SU-DHL-6 (cell line): ENCODE measurements at regions not wholly inside any gene's neighbourhood (a gene's known extent, or its start where the extent isn't known, plus 50 kb on each side); places are given as distances from the start of the nearest gene placed in this dataset.

Experiments
- H2AFZ ChIP-seq: fragments of 200-600 bp; sonication (generic); 2 replicates; pipeline ENCODE4 v1.6.1; 2014; ENCODE audit warnings: low read depth, mild to moderate bottlenecking, moderate library complexity, mixed read lengths, antibody characterized with exemption, low read length; ENCODE audit not compliant: severe bottlenecking
- H3F3A ChIP-seq: fragments of 200-600 bp; shearing (Covaris generic); 2 replicates; pipeline ENCODE4 v1.6.0; 2016; ENCODE audit warnings: antibody characterized with exemption, mild to moderate bottlenecking; ENCODE audit not compliant: insufficient read depth
- H3K27ac ChIP-seq: fragments of 200-600 bp; sonication (generic); 2 replicates; pipeline ENCODE4 v1.5.1; 2016; ENCODE audit warnings: low read depth, mild to moderate bottlenecking, low read length, moderate library complexity, mixed read lengths
- H3K27me3 ChIP-seq: fragments of 200-600 bp; sonication (generic), shearing (Covaris generic); 2 replicates; pipeline ENCODE4 v1.6.0; 2014; ENCODE audit warnings: mild to moderate bottlenecking, low read length
- H3K36me3 ChIP-seq: fragments of 200-600 bp; sonication (generic); 2 replicates; pipeline ENCODE4 v1.6.1; 2014; ENCODE audit warnings: mild to moderate bottlenecking, low read length, mixed read lengths
- H3K4me2 ChIP-seq: fragments of 300-600, 200-600 bp; shearing (Covaris generic), sonication (generic); 2 replicates; pipeline ENCODE4 v1.6.0; 2014; ENCODE audit warnings: low read length, low read depth, mild to moderate bottlenecking; ENCODE audit not compliant: poor library complexity, severe bottlenecking
- H3K4me3 ChIP-seq: fragments of 200-600 bp; sonication (generic); 2 replicates; pipeline ENCODE4 v1.5.1; 2014; ENCODE audit warnings: antibody characterized with exemption, low read length, mild to moderate bottlenecking, mixed read lengths; ENCODE audit not compliant: insufficient read depth, poor library complexity, severe bottlenecking
- H3K79me2 ChIP-seq: fragments of 200-600 bp; sonication (generic); 2 replicates; pipeline ENCODE4 v1.6.1; 2014; ENCODE audit warnings: mild to moderate bottlenecking, low read length, moderate library complexity; ENCODE audit not compliant: insufficient read depth
- H3K9ac ChIP-seq: fragments of 200-600 bp; sonication (generic); 2 replicates; pipeline ENCODE4 v1.7.0; 2014; ENCODE audit warnings: mild to moderate bottlenecking, low read length
- H3K9me2 ChIP-seq: fragments of 200-600 bp; sonication (generic); replicated peaks from 2 replicates; pipeline ENCODE4 v1.6.1; 2014; ENCODE audit warnings: low read length; ENCODE audit not compliant: insufficient read depth
- H3K9me3 ChIP-seq: fragments of 200-600 bp; sonication (generic); 2 replicates; pipeline ENCODE4 v1.6.1; 2014; ENCODE audit warnings: low read length, mixed read lengths; ENCODE audit not compliant: insufficient read depth
- H4K20me1 ChIP-seq: fragments of 200-600 bp; sonication (generic); 2 replicates; pipeline ENCODE4 v1.6.1; 2014; ENCODE audit warnings: low read depth, mild to moderate bottlenecking, antibody characterized with exemption, low read length, moderate library complexity, mixed read lengths
- EZH2phosphoT487 ChIP-seq: fragments of 200-600 bp; sonication (generic), shearing (Covaris generic); conservative IDR thresholded peaks from 2 replicates; pipeline ENCODE4 v1.6.1; 2018; ENCODE audit warnings: mild to moderate bottlenecking, antibody characterized with exemption, low read length, moderate library complexity, mixed read lengths
- TF ChIP-seq, protein P1 (sequence below): fragments of 200-600 bp; sonication (generic); IDR thresholded peaks from one replicate; pipeline ENCODE4 v1.5.1; 2017; ENCODE audit warnings: antibody characterized with exemption, mild to moderate bottlenecking, low read length, moderate library complexity; ENCODE audit not compliant: insufficient read depth, poor library complexity, severe bottlenecking

DNA sequence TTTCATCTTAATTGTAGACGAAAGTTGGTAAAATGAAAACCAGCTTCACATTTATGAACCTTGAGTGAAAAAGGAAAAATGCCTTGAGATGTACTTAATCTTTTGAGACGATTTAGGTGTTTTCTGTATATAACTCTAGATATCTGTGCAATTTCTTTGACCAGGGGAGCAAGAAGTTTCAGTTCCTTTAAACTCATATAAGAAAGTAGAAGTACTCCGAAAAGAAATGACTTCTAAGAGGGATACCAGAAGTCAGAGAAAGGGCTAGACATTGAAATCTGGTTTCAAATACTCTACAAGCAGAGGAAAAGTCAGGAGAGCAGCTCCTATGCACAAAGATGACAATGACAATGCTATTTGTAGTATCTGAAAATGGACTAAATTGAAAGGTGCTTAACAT, 303.7 kb downstream of the BAMBI start:
- no peak overlapping the region for H3K4me3 ChIP-seq
- H3K4me2 ChIP-seq, result no peak overlapping the region
- no peak overlapping the region for H3K9ac ChIP-seq
- H4K20me1 ChIP-seq, result no peaks in the 10 kb centered on the region
- TF ChIP-seq EZH2phosphoT487, result no peak
- TF ChIP-seq, protein P1, sequence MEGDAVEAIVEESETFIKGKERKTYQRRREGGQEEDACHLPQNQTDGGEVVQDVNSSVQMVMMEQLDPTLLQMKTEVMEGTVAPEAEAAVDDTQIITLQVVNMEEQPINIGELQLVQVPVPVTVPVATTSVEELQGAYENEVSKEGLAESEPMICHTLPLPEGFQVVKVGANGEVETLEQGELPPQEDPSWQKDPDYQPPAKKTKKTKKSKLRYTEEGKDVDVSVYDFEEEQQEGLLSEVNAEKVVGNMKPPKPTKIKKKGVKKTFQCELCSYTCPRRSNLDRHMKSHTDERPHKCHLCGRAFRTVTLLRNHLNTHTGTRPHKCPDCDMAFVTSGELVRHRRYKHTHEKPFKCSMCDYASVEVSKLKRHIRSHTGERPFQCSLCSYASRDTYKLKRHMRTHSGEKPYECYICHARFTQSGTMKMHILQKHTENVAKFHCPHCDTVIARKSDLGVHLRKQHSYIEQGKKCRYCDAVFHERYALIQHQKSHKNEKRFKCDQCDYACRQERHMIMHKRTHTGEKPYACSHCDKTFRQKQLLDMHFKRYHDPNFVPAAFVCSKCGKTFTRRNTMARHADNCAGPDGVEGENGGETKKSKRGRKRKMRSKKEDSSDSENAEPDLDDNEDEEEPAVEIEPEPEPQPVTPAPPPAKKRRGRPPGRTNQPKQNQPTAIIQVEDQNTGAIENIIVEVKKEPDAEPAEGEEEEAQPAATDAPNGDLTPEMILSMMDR, result no peak
- H2AFZ ChIP-seq, result no peak overlapping the region
- H3K79me2 ChIP-seq, result no peaks in the 10 kb centered on the region
- no peaks in the 10 kb centered on the region for H3K9me3 ChIP-seq
- no peaks in the 10 kb centered on the region for H3F3A ChIP-seq
- no peaks in the 10 kb centered on the region for H3K36me3 ChIP-seq
- H3K27ac ChIP-seq, result no peak overlapping the region
- no peaks in the 10 kb centered on the region for H3K9me2 ChIP-seq
- H3K27me3 ChIP-seq, result no peaks in the 10 kb centered on the region

DNA sequence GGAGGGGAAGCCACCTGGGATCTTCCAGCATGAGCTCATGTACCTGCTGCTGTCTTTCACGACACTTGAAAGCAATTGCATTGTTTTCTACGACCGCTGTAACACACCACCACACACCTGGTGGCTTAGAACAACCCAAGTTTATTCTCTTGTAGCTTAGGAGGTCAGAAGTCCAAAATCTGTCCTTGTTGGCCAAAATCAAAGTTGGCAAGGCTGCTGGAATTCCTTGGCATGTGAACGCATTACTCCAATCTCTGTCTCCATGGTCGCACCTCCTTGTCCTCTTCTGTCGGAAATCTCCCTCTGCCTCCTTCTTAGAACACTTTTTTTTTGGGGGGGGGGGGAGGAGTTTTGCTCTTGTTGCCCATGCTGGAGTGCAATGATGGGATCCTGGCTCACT, 305.7 kb downstream of the BAMBI start:
- no peaks in the 10 kb centered on the region for H3F3A ChIP-seq
- no peak overlapping the region for H3K9ac ChIP-seq
- no peak overlapping the region for H3K4me2 ChIP-seq
- H2AFZ ChIP-seq, result no peak overlapping the region
- no peak for TF ChIP-seq EZH2phosphoT487
- TF ChIP-seq, protein P1, result no peak
- no peaks in the 10 kb centered on the region for H4K20me1 ChIP-seq
- H3K9me2 ChIP-seq, result no peaks in the 10 kb centered on the region
- no peak overlapping the region for H3K4me3 ChIP-seq
- no peaks in the 10 kb centered on the region for H3K36me3 ChIP-seq
- H3K27me3 ChIP-seq, result no peaks in the 10 kb centered on the region
- no peaks in the 10 kb centered on the region for H3K79me2 ChIP-seq
- H3K9me3 ChIP-seq, result no peaks in the 10 kb centered on the region
- no peak overlapping the region for H3K27ac ChIP-seq

DNA sequence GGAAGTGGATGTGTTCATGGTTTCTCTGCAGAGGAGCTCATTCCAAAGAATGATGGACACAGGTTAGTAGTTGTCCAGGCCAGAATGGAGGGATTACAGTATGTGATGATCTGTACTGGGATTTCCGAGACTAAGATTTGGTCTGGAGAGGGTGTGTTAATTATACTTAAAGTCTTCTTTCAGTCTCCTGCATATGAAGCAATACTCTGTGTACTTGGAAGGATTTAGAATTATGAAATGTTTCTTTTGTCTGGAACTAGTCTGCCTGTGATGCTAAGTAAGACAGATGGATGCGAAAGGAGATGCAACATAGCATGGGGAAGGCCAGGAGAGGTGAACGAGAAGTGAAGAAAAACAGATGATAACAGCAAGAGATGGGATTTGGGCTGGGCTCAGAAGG, 305.1 kb upstream of the LYZL1 start:
- no peaks in the 10 kb centered on the region for H3K79me2 ChIP-seq
- no peak overlapping the region for H3K9ac ChIP-seq
- no peaks in the 10 kb centered on the region for H4K20me1 ChIP-seq
- no peaks in the 10 kb centered on the region for H3K9me3 ChIP-seq
- no peaks in the 10 kb centered on the region for H3F3A ChIP-seq
- no peak overlapping the region for H3K27ac ChIP-seq
- H3K27me3 ChIP-seq, result no peaks in the 10 kb centered on the region
- no peak for TF ChIP-seq EZH2phosphoT487
- TF ChIP-seq, protein P1, result no peak
- no peak overlapping the region for H2AFZ ChIP-seq
- no peaks in the 10 kb centered on the region for H3K36me3 ChIP-seq
- H3K4me2 ChIP-seq, result no peak overlapping the region
- no peaks in the 10 kb centered on the region for H3K9me2 ChIP-seq
- H3K4me3 ChIP-seq, result no peak overlapping the region
